Hepatocyte (in vitro differentiated cells): ENCODE measurements at regions not wholly inside any gene's neighbourhood (a gene's known extent, or its start where the extent isn't known, plus 50 kb on each side); places are given as distances from the start of the nearest gene placed in this dataset.

ENCODE experiments used
- CTCF ChIP-seq: fragments of 200-600 bp; sonication (generic); IDR thresholded peaks from 2 replicates; pipeline ENCODE4 v1.5.1; 2016; ENCODE audit warnings: antibody characterized with exemption, mild to moderate bottlenecking; ENCODE audit not compliant: poor library complexity
- EZH2phosphoT487 ChIP-seq: fragments of 200-600 bp; sonication (generic); IDR thresholded peaks from one replicate; pipeline ENCODE4 v1.6.1; 2018; ENCODE audit warnings: antibody characterized with exemption, mild to moderate bottlenecking, low read depth, moderate library complexity; ENCODE audit not compliant: unreplicated experiment, severe bottlenecking

GRCh38 chr2:40955635-40956034 is 503.7 kb upstream of the SLC8A1 start:
- TF ChIP-seq CTCF (no peak), EZH2phosphoT487 (no peak)
